Keratinocyte (primary cell): ENCODE measurements at regions not wholly inside any gene's neighbourhood (a gene's known extent, or its start where the extent isn't known, plus 50 kb on each side); places are given as distances from the start of the nearest gene placed in this dataset.

ENCODE experiments used
- DNase-seq: peaks from one replicate; pipeline ENCODE4 v3.0.0-alpha.2; 2011; ENCODE audit warnings: low read depth, missing footprints, low spot score
- FAIRE-seq: peaks from 2 replicates; lab custom pipeline; 2011; peaks lifted over from hg19 to GRCh38; lab: Jason Lieb, UNC
- H2AFZ ChIP-seq: 2 replicates; pipeline ENCODE4 v1.6.0; 2012; ENCODE audit warnings: low read length, control low read depth, inconsistent platforms; ENCODE audit not compliant: control insufficient read depth
- H3K27ac ChIP-seq: 2 replicates; pipeline ENCODE4 v1.5.1; 2011; ENCODE audit warnings: low read length; ENCODE audit not compliant: control insufficient read depth, insufficient read depth
- H3K27me3 ChIP-seq: 3 replicates; pipeline ENCODE4 v1.6.0; 2011; ENCODE audit warnings: low read length; ENCODE audit not compliant: control insufficient read depth, insufficient read depth; ENCODE audit errors: extremely low read depth
- H3K36me3 ChIP-seq, 2 experiments: 2 replicates in 1 of 2; 3 replicates in 1 of 2; pipeline ENCODE4 v1.5.1; 2011; ENCODE audit warnings: low read length in 2 of 2, mild to moderate bottlenecking in 1 of 2; ENCODE audit not compliant: control insufficient read depth in 2 of 2, insufficient read depth in 2 of 2; ENCODE audit errors: extremely low read depth in 1 of 2
- H3K4me1 ChIP-seq: 3 replicates; pipeline ENCODE4 v1.5.1; 2011; ENCODE audit warnings: low read length; ENCODE audit not compliant: control insufficient read depth, insufficient read depth; ENCODE audit errors: extremely low read depth
- H3K4me2 ChIP-seq: 3 replicates; pipeline ENCODE4 v1.6.0; 2011; ENCODE audit warnings: low read depth, low read length; ENCODE audit not compliant: control insufficient read depth, insufficient read depth; ENCODE audit errors: extremely low read depth
- H3K4me3 ChIP-seq, 3 experiments: fragments of 200-600 bp in 1 of 3; sonication (generic) in 1 of 3; 2 replicates in 2 of 3; 3 replicates in 1 of 3; pipeline ENCODE4 v1.5.1; 2011 to 2016; ENCODE audit warnings: low read length in 3 of 3, mild to moderate bottlenecking in 3 of 3, control low read depth in 2 of 3, inconsistent platforms in 1 of 3, low read depth in 1 of 3, mixed read lengths in 1 of 3, mixed run types in 1 of 3, moderate library complexity in 1 of 3; ENCODE audit not compliant: control insufficient read depth in 2 of 3, insufficient read depth in 2 of 3; ENCODE audit errors: extremely low read depth in 1 of 3
- H3K79me2 ChIP-seq: 2 replicates; pipeline ENCODE4 v1.6.0; 2012; ENCODE audit warnings: low read length; ENCODE audit not compliant: control insufficient read depth, insufficient read depth
- H3K9ac ChIP-seq: 3 replicates; pipeline ENCODE4 v1.6.0; 2011; ENCODE audit warnings: low read length; ENCODE audit not compliant: control insufficient read depth, insufficient read depth; ENCODE audit errors: extremely low read depth
- H3K9me1 ChIP-seq: 3 replicates; pipeline ENCODE4 v1.6.0; 2011; ENCODE audit warnings: low read length; ENCODE audit not compliant: control insufficient read depth, insufficient read depth; ENCODE audit errors: extremely low read depth
- H3K9me3 ChIP-seq: 2 replicates; pipeline ENCODE4 v1.5.1; 2012; ENCODE audit warnings: low read depth, low read length; ENCODE audit not compliant: control insufficient read depth
- H4K20me1 ChIP-seq: 3 replicates; pipeline ENCODE4 v1.6.0; 2011; ENCODE audit warnings: low read length; ENCODE audit not compliant: control insufficient read depth, insufficient read depth; ENCODE audit errors: extremely low read depth
- CTCF ChIP-seq, 3 experiments: IDR thresholded peaks in 1 of 3; conservative IDR thresholded peaks in 1 of 3; optimal IDR thresholded peaks in 1 of 3; 2 replicates in 2 of 3; 3 replicates in 1 of 3; pipeline versions ENCODE3 to v1.5.1; 2011; ENCODE audit warnings: low read length in 3 of 3, mild to moderate bottlenecking in 3 of 3, moderate library complexity in 2 of 3, control low read depth in 1 of 3, inconsistent platforms in 1 of 3; ENCODE audit not compliant: insufficient read depth in 2 of 3; ENCODE audit errors: extremely low read depth in 1 of 3
- EZH2 ChIP-seq: IDR thresholded peaks from one replicate; pipeline ENCODE4 v1.6.1; 2012; ENCODE audit warnings: inconsistent platforms, mild to moderate bottlenecking, low read length, moderate library complexity
- dilution Hi-C: fragments of 300-500 bp; cut with MboI; formaldehyde crosslinking; loops from one replicate; pipeline ENCODE4 v1.7.0; 2020; ENCODE audit warnings: low sequenced_read_pairs; ENCODE audit not compliant: extremely low pct_ligation_motif_present

GRCh38 chr6:14250573-14250972 is 133.0 kb downstream of the CD83 start:
- Histone ChIP-seq H2AFZ (no peak overlapping the region), H3K9me1 (no peaks in the 10 kb centered on the region), H4K20me1 (no peaks in the 10 kb centered on the region), H3K27ac (no peak overlapping the region), H3K9me3 (no peaks in the 10 kb centered on the region), H3K4me3 (no peak overlapping the region), H3K79me2 (no peaks in the 10 kb centered on the region), H3K4me2 (no peak overlapping the region), H3K36me3 (no peaks in the 10 kb centered on the region), H3K4me1 (no peaks in the 10 kb centered on the region), H3K9ac (no peak overlapping the region), H3K27me3 (no peaks in the 10 kb centered on the region)
- peak; percentile 20 for FAIRE-seq
- DNase-seq, result no peak
- dilution Hi-C loops, result no loop called here
- TF ChIP-seq EZH2, result no peak
- TF ChIP-seq CTCF (optimal IDR thresholded peaks at IDR 0.05 in 1 of 3, IDR thresholded peaks at IDR 0.05 in 1 of 3, conservative IDR thresholded peaks at IDR 0.05 in 1 of 3; ENCODE audit: extremely low read depth in 1 of 3, insufficient read depth in 2 of 3, low read length in 3 of 3), result no peak

GRCh38 chr6:14252271-14252850 is 134.8 kb downstream of the CD83 start:
- DNase-seq (no peak), FAIRE-seq (no peak)
- Histone ChIP-seq H3K79me2 (no peaks in the 10 kb centered on the region), H3K9ac (no peak overlapping the region), H3K36me3 (no peaks in the 10 kb centered on the region), H3K9me3 (no peaks in the 10 kb centered on the region), H3K9me1 (no peaks in the 10 kb centered on the region), H3K4me2 (no peak overlapping the region), H3K4me3 (no peak overlapping the region), H3K27ac (no peak overlapping the region), H3K27me3 (no peaks in the 10 kb centered on the region), H4K20me1 (no peaks in the 10 kb centered on the region), H3K4me1 (no peaks in the 10 kb centered on the region), H2AFZ (no peak overlapping the region)
- dilution Hi-C loops, result no loop called here
- TF ChIP-seq EZH2 (no peak), CTCF (optimal IDR thresholded peaks at IDR 0.05 in 1 of 3, IDR thresholded peaks at IDR 0.05 in 1 of 3, conservative IDR thresholded peaks at IDR 0.05 in 1 of 3; ENCODE audit: extremely low read depth in 1 of 3, insufficient read depth in 2 of 3, low read length in 3 of 3) (no peak)
